ENCODE measurements at regions not wholly inside any gene's neighbourhood (a gene's known extent, or its start where the extent isn't known, plus 50 kb on each side); places are given as distances from the start of the nearest gene placed in this dataset.
"Not testable (repeated sequence)": the region's sequence is repeated elsewhere in the genome, so short reads cannot be mapped to it uniquely, and the experiment has no call there.

DNA sequence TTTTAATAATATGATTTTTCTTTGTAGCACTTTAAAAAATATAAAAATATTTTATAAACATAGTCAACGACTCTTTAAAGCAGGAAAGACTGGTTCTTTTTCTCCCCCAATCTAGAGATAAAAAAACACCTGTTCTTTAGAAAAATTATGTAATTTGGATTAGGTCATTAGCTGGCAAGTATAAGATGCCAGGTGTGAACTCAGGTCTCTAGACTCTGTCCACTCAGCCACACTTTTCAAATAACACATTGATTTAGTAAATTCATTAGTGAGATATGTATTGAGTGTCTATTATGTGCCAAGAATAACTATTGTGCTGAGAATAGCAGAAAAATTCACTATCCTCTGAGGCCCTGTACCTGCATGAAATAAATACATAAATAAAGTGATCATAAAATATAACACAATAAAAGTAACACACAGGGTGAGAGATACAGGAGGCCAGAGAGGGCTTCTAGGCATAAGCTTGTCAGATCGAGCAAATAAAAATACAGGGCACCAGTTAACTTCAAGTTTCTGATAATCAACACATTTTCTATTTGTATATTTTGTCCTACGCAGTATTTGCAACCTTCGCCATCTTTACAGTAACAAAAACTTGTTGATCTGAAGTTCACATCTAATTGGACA lies 867.1 kb upstream of the GBE1 start:
- DNase-seq (ENCODE audit: low read depth in 2 of 3, low spot score in 2 of 3) = no peak

DNA sequence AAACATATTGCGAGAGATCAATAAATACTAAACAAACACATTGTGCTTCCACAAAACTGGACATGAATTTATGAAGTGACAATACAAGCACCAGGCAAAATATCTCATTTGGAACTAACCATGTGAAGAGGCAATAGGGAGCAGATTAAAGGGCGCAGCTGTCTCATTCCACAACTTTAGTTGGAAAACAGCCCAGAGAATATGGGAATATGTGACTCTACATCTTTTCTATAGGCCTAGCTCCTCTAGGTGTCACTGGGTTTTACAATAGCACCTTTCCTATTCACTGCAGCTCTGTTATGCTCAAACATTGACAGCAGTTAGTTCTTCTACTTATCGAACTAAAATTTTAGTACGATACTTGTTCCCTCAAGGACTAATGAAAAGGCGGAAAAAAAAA lies 866.3 kb upstream of the GBE1 start:
- no peak for DNase-seq (ENCODE audit: low read depth in 2 of 3, low spot score in 2 of 3)

GRCh38 chr3:82620744-82621143 lies 859.3 kb upstream of the GBE1 start:
- not testable (repeated sequence) for DNase-seq (ENCODE audit: low read depth in 2 of 3, low spot score in 2 of 3)

- DNase-seq (ENCODE audit: low read depth in 2 of 3, low spot score in 2 of 3) = no peak
Measured at GRCh38 chr3:82618594-82618993, 857.1 kb upstream of the GBE1 start.

GRCh38 chr3:82610236-82610635 lies 848.8 kb upstream of the GBE1 start:
- no peak for DNase-seq (ENCODE audit: low read depth in 2 of 3, low spot score in 2 of 3)

- no peak for DNase-seq (ENCODE audit: low read depth in 2 of 3, low spot score in 2 of 3)
Measured at GRCh38 chr3:82607391-82607790, 845.9 kb upstream of the GBE1 start.

GRCh38 chr3:82596805-82597204 lies 835.4 kb upstream of the GBE1 start:
- DNase-seq (ENCODE audit: low read depth in 2 of 3, low spot score in 2 of 3) = no peak

DNA sequence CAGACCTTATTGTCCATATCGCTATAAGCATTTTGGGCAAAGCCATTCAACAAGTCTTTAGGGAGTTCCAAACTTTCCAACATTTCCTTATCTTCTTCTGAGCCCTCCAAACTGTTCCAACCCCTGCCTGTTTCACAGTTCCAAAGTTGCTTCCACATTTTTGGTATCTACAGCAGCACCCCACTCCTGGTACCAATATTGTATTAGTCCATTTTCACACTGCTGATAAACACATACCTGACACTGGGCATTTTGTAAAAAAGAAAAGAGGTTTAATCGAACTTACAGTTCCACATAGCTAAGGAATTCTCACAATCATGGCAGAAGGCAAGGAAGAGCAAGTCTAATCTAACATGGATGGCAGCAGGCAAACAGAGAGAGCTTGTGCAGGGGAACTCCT lies 834.1 kb upstream of the GBE1 start:
- no peak for DNase-seq (ENCODE audit: low read depth in 2 of 3, low spot score in 2 of 3)

DNA sequence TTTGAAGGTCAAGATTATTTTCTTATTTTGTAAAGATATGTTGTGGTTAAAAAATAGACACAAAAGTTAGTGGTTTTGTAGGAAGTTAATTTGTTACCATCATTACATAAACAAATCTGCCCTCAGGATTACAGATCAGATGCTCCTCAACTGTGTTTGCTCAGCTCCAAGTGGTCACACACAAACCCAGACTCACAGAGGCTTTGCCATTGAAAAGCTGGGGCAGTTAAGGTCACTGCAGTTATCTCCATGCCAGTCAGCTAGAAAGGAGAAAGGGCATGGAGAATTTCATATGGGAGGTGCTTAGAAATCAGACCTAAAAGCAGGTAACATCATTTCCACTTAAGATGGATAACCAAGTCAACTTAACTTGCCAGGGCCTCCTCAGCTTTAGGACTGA lies 825.7 kb upstream of the GBE1 start:
- DNase-seq (ENCODE audit: low read depth in 2 of 3, low spot score in 2 of 3) = no peak

DNA sequence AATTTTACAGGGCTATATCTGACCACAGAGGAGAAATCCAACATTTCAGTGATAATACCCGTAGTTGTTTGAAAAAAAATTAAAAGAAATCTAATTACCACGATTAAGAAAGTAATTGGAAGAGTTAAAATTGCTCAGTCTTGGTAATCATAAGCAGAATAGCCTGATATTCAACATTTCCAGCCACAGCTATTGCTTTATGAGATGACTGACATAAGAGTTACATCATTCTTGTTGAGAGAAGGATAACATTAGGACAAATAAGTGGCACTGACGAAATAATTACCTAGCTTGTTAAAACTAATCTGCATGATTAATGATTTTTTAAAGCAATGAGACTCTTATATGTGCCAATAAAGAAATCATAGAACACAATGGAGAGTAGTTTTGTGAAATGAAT lies 825.0 kb upstream of the GBE1 start:
- no peak for DNase-seq (ENCODE audit: low read depth in 2 of 3, low spot score in 2 of 3)

GRCh38 chr3:82586002-82586401 lies 824.6 kb upstream of the GBE1 start:
- DNase-seq (ENCODE audit: low read depth in 2 of 3, low spot score in 2 of 3) = not testable (repeated sequence)

GRCh38 chr3:82585591-82585990 lies 824.1 kb upstream of the GBE1 start:
- not testable (repeated sequence) for DNase-seq (ENCODE audit: low read depth in 2 of 3, low spot score in 2 of 3)

GRCh38 chr3:82584861-82585260 lies 823.4 kb upstream of the GBE1 start:
- DNase-seq (ENCODE audit: low read depth in 2 of 3, low spot score in 2 of 3) = not testable (repeated sequence)

GRCh38 chr3:82584415-82584814 lies 823.0 kb upstream of the GBE1 start:
- not testable (repeated sequence) for DNase-seq (ENCODE audit: low read depth in 2 of 3, low spot score in 2 of 3)

DNA sequence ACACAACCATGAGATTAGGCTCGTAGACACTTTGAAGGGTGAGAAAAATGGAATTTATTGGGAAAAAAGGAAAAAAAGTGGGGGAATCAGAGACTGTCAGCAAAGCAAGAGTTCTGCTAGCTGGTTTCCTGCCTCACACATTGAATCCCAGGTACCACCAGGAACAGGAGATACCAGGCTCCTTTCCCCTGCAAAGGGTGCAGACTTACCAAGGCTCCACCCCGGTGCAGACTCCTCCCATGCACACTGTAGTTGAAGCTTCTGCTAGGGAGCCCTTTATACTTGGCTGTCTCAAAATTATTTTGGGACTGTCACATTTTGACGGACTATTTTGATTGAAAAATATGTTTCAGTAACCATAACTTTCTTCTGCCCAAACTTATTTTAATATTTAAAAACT lies 819.9 kb upstream of the GBE1 start:
- no peak for DNase-seq (ENCODE audit: low read depth in 2 of 3, low spot score in 2 of 3)

DNA sequence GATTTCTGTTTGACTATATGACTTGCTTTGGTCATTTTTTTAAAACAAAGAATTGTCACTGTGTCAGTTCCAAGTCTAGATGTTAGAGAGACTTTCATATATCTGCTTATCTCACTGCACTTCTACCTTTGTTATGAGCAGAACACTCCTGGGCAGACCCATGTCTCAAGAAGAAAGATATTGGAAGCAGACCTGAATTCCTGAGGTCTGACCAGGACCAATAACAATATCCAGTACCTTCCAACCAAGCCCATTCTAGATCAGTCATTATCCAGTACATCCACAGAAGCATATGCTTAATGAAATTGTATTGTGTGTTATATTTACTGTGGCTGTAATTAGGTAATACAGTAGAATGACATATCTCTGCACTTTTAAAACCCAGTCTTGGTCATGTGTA lies 811.3 kb upstream of the GBE1 start:
- DNase-seq (ENCODE audit: low read depth in 2 of 3, low spot score in 2 of 3) = no peak

DNA sequence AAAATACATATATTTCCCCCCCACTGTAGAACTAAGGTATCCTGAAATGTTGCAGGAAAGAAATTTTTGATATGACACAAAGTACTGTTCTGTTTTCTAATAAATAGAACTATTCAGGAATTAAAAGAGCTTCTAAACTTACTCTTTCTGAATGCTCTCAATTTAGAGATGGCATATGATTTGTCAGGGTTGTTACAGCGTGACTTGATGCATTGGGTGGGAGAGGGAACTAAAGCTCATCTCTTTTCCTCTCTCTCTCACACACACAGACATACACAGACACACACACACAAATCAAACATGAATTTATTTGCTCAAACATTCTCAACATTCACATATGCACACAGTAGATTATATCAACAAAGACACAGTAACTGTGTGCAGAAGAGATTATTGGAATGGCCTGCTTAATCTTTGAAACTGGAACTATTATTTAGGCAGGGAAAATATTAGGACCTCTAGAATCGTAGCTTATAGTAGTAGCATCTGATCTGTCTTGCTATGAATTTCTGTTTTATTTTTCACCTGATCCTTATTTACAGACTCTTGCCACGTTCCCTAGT lies 807.4 kb upstream of the GBE1 start:
- DNase-seq (ENCODE audit: low read depth in 2 of 3, low spot score in 2 of 3) = no peak

GRCh38 chr3:82567029-82567600 lies 805.7 kb upstream of the GBE1 start:
- no peak for DNase-seq (ENCODE audit: low read depth in 2 of 3, low spot score in 2 of 3)

DNA sequence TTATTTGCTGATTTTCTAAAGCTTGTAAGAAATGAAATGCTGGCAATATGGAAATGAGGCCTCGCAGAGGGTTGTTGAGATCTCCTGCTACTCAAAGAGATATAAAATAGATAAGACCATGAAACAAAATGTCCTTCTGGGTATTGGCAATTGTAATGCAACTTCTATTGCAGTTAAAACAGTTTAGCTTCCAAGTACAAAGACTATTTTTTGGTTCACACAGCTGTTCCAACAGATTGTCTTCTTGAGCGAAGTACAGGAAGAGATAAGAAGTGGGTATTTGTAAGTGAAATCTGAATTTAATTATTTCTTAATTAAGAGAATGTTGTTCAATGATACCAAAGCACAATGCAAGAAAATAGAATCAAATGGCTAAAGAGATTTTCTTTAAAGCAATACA lies 801.5 kb upstream of the GBE1 start:
- DNase-seq (ENCODE audit: low read depth in 2 of 3, low spot score in 2 of 3) = no peak

- no peak for DNase-seq (ENCODE audit: low read depth in 2 of 3, low spot score in 2 of 3)
Measured at GRCh38 chr3:82561784-82562183, 800.3 kb upstream of the GBE1 start.

GRCh38 chr3:82558081-82558480 lies 796.6 kb upstream of the GBE1 start:
- DNase-seq (ENCODE audit: low read depth in 2 of 3, low spot score in 2 of 3) = no peak

DNA sequence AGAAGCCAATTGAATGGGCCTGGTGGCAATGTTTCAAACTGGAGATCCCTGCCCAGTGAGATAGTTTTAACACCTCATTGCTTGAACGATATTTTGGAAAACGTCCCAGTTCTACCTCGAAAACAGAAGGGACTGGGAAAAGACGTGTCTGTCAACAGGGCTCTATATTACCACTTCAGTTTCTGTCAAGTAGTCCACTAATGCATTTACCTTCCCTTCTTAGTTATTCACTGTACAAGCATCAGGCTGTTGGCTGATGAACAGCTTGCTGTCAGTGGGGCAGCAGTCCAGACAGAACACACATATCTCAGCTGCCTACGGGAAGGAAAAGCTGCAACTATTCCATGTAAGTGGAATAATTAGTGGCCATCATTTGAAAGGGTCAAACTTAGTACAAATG lies 794.7 kb upstream of the GBE1 start:
- DNase-seq (ENCODE audit: low read depth in 2 of 3, low spot score in 2 of 3) = no peak

DNA sequence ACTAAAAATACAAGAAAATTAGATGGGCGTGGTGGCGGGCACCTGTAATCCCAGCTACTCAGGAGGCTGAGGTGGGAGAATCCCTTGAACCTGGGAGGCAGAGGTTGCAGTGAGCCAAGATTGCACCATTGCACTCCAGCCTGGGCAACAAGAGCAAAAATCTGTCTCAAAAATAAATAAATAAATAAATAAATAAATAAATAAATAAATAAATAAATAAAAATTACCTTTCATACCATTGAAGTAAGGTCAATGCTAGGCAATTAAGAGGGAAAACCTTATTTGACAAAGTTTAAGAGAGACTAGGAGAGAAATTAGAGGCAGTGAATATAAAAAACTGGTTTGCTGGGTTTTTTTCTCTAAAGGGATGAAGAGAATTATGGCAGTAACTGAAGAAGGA lies 781.1 kb upstream of the GBE1 start:
- not testable (repeated sequence) for DNase-seq (ENCODE audit: low read depth in 2 of 3, low spot score in 2 of 3)
